HFFc6 (cell line): ENCODE measurements at regions not wholly inside any gene's neighbourhood (a gene's known extent, or its start where the extent isn't known, plus 50 kb on each side); places are given as distances from the start of the nearest gene placed in this dataset.

Source experiments
- DNase-seq: peaks from one replicate; pipeline ENCODE4 v3.0.0-alpha.2; 2018
- H3K27ac Mint-ChIP-seq: 2 replicates; pipeline ENCODE4 v1.8.0; 2020; ENCODE audit warnings: mild to moderate bottlenecking, mixed read lengths
- H3K27me3 Mint-ChIP-seq: 2 replicates; pipeline ENCODE4 v1.8.0; 2021; ENCODE audit warnings: mild to moderate bottlenecking, moderate library complexity, mixed read lengths; ENCODE audit not compliant: insufficient read depth
- H3K36me3 Mint-ChIP-seq: 2 replicates; pipeline ENCODE4 v1.8.0; 2021; ENCODE audit warnings: low read depth, mixed read lengths
- H3K4me1 Mint-ChIP-seq: 2 replicates; pipeline ENCODE4 v1.8.0; 2020; ENCODE audit warnings: low read depth, mixed read lengths
- H3K4me3 Mint-ChIP-seq: 2 replicates; pipeline ENCODE4 v1.8.0; 2020; ENCODE audit warnings: mild to moderate bottlenecking, moderate library complexity, mixed read lengths
- H3K9me3 Mint-ChIP-seq: 2 replicates; pipeline ENCODE4 v1.8.0; 2020; ENCODE audit warnings: mild to moderate bottlenecking, mixed read lengths
- TF ChIP-seq, protein P1 (sequence below): fragments of 200-600 bp; sonication (generic); IDR thresholded peaks from 2 replicates; pipeline ENCODE4 v1.5.0; 2021; ENCODE audit warnings: antibody characterized with exemption, mild to moderate bottlenecking

DNA sequence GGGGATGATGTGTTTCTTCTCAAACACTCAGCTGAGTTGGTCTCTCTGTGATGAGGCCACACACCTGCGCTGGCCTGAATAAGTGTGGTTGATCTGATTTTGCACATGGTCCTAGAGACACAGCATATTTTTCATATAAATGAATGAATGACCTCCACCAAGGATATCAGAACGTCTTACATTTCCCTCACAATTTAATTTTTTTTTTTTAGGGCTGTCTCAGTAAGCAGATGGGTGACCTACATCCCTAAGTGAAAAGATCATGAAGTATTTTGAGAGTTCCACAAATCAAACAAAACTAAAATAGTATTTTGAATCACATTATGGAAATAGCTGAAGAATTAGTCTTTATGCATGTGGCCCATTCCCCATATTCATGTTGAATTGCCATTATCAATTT is 333.7 kb upstream of the TMTC1 start:
- H3K36me3 Mint-ChIP-seq, result no peaks in the 10 kb centered on the region
- no peak for DNase-seq
- TF ChIP-seq, protein P1, sequence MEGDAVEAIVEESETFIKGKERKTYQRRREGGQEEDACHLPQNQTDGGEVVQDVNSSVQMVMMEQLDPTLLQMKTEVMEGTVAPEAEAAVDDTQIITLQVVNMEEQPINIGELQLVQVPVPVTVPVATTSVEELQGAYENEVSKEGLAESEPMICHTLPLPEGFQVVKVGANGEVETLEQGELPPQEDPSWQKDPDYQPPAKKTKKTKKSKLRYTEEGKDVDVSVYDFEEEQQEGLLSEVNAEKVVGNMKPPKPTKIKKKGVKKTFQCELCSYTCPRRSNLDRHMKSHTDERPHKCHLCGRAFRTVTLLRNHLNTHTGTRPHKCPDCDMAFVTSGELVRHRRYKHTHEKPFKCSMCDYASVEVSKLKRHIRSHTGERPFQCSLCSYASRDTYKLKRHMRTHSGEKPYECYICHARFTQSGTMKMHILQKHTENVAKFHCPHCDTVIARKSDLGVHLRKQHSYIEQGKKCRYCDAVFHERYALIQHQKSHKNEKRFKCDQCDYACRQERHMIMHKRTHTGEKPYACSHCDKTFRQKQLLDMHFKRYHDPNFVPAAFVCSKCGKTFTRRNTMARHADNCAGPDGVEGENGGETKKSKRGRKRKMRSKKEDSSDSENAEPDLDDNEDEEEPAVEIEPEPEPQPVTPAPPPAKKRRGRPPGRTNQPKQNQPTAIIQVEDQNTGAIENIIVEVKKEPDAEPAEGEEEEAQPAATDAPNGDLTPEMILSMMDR, result no peak
- no peak overlapping the region for H3K4me3 Mint-ChIP-seq
- no peaks in the 10 kb centered on the region for H3K4me1 Mint-ChIP-seq
- H3K9me3 Mint-ChIP-seq, result peaks cover 40% of the 10 kb centered on the region
- no peaks in the 10 kb centered on the region; the same call in 1 of the 2 replicates for H3K27me3 Mint-ChIP-seq
- no peak overlapping the region for H3K27ac Mint-ChIP-seq

DNA sequence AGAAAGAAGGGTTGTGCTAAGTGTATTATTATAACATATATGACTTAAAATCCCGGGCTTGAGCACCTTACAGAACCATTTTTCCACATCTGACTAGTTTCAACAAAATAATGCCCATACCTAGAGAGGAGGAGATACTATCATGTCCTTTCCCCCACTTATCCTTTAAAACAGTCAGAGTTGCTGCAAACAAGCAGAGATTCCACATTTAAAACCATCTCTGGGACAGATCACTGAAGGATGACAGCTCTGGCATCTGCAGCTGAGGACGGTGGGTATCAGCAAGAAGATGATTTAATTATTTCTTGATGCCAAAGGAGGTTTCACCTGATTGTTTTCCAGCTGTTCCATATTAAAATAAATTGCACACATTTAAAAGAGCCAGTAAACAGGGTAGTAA is 328.0 kb upstream of the TMTC1 start:
- DNase-seq, result no peak
- Mint-ChIP-seq H3K27me3 (no peaks in the 10 kb centered on the region; the same call in 1 of the 2 replicates), H3K27ac (no peak overlapping the region), H3K36me3 (no peaks in the 10 kb centered on the region), H3K4me1 (no peaks in the 10 kb centered on the region), H3K9me3 (peaks cover 35% of the 10 kb centered on the region), H3K4me3 (no peak overlapping the region)
- TF ChIP-seq, protein P1, result no peak

DNA sequence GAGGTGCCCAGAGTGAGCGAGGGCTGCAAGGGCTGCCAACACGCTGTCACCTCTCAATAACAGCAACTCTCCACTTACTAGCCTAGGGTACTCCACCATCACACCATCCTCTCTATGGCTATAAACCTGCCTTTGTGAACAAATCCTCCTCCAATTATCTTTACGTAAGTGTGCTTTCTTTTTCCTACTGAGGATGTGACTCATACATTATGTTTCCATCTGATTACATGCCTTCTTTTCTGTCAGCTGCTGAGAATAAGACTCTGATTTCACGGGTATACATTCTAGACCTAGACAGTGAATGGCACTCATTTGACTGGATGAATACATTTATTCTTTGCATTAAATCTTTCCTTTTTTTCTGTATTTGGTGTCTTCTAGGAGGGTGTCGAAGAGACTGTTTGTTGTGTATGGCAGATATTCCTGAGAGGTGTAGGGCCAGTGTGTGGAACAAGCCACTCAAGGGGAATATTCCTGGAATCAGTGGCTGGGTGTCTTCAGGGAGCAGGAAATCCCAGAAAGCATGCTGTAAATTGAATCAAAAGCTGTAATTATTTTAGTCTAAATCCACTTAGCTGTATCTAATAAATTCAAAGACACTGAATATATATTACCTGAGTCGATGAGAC is 327.3 kb upstream of the TMTC1 start:
- Mint-ChIP-seq H3K36me3 (no peaks in the 10 kb centered on the region), H3K9me3 (peaks cover 34% of the 10 kb centered on the region), H3K4me3 (no peak overlapping the region), H3K27me3 (no peaks in the 10 kb centered on the region; the same call in 1 of the 2 replicates), H3K27ac (no peak overlapping the region), H3K4me1 (no peaks in the 10 kb centered on the region)
- no peak for DNase-seq
- TF ChIP-seq, protein P1, result no peak

DNA sequence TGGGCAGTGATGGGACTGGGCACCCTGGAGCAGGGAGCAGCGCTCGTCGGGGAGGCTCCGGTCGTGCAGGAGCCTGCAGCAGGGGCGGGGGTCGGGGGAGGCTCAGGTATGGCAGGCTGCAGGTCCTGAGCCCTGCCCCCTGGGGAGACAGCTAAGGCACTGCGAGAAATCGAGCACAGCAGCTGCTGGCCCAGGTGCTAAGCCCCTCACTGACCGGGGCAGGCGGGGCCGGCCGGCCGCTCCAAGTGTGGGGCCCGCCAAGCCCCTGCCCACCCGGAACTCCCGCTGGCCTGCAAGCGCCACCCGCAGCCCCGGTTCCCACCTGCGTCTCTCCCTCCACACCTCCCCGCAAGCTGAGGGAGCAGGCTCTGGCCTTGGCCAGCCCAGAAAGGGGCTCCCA is 326.8 kb upstream of the TMTC1 start:
- TF ChIP-seq, protein P1, result no peak
- H3K27me3 Mint-ChIP-seq, result no peaks in the 10 kb centered on the region
- H3K9me3 Mint-ChIP-seq, result peaks cover 29% of the 10 kb centered on the region
- no peaks in the 10 kb centered on the region for H3K36me3 Mint-ChIP-seq
- no peak for DNase-seq
- no peaks in the 10 kb centered on the region for H3K4me1 Mint-ChIP-seq
- H3K4me3 Mint-ChIP-seq, result no peak overlapping the region
- H3K27ac Mint-ChIP-seq, result no peak overlapping the region

DNA sequence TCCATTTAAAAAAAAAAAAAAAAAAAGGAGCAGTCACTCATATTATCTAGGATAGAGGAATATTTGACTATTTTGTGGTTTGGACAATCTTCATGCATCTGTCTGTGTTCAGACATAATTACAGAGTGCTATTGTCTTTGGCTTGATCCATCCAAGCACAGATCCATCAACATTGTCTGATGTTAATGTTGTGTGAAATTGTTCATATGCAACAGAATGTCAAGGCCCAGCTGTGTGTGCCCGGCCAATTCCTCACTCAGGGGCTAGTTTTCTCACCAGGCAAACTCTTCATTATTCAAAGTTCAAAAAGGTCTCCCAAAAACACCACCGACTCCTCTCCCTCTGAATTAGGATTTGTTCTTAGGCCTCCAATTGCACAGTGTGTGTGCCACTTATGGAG is 324.9 kb upstream of the TMTC1 start:
- no peak for DNase-seq
- Mint-ChIP-seq H3K4me3 (no peak overlapping the region), H3K36me3 (no peaks in the 10 kb centered on the region), H3K27me3 (no peaks in the 10 kb centered on the region), H3K4me1 (no peaks in the 10 kb centered on the region), H3K27ac (no peak overlapping the region), H3K9me3 (peaks cover 29% of the 10 kb centered on the region)
- TF ChIP-seq, protein P1, result no peak
